ENCODE measurements at regions not wholly inside any gene's neighbourhood (a gene's known extent, or its start where the extent isn't known, plus 50 kb on each side); places are given as distances from the start of the nearest gene placed in this dataset.
"Not testable (repeated sequence)": the region's sequence is repeated elsewhere in the genome, so short reads cannot be mapped to it uniquely, and the experiment has no call there.

- Mint-ChIP-seq H3K4me1 (peaks cover 17% of the 10 kb centered on the region), H3K27ac (no peak overlapping the region), H3K9me3 (no peaks in the 10 kb centered on the region), H3K36me3 (ENCODE audit: low read depth) (no peaks in the 10 kb centered on the region), H3K27me3 (peaks cover 54% of the 10 kb centered on the region), H3K4me3 (no peak overlapping the region)
- DNase-seq: no peak
- ChIA-PET CTCF (interaction anchor here (0.9 to 1.7 kb wide), 7 partner anchors 10 to 702 kb away, joined by 3 to 11 read pairs (median 4); no protein-coding TSS in a partner anchor), POLR2A (no interaction called here)
Observed at GRCh38 chr14:106062502-106063272, 536.3 kb downstream of the TMEM121 start.

GRCh38 chr14:106067935-106068334 is 541.6 kb downstream of the TMEM121 start:
- ChIA-PET POLR2A (no interaction called here), CTCF (interaction anchor here (1.6 kb wide), 1 partner anchor 697 kb away, joined by 9 read pairs; no protein-coding TSS in a partner anchor)
- no peak for DNase-seq
- H3K4me1 Mint-ChIP-seq: peaks cover 20% of the 10 kb centered on the region
- peaks cover 38% of the 10 kb centered on the region for H3K27me3 Mint-ChIP-seq
- H3K4me3 Mint-ChIP-seq: no peak overlapping the region
- H3K36me3 Mint-ChIP-seq (ENCODE audit: low read depth): no peaks in the 10 kb centered on the region
- no peak overlapping the region for H3K27ac Mint-ChIP-seq
- H3K9me3 Mint-ChIP-seq: no peaks in the 10 kb centered on the region

GRCh38 chr14:106069804-106070625 is 543.6 kb downstream of the TMEM121 start:
- Mint-ChIP-seq H3K27ac (peak overlapping the region; percentile 44), H3K4me1 (peaks cover 20% of the 10 kb centered on the region), H3K36me3 (ENCODE audit: low read depth) (no peaks in the 10 kb centered on the region), H3K4me3 (peak overlapping the region; percentile 9), H3K9me3 (no peaks in the 10 kb centered on the region), H3K27me3 (peaks cover 40% of the 10 kb centered on the region)
- ChIA-PET POLR2A (no interaction called here), CTCF (interaction anchor here (1.3 kb wide), 1 partner anchor 24 kb away, joined by 5 read pairs; no protein-coding TSS in a partner anchor)
- no peak for DNase-seq

GRCh38 chr14:106080922-106081321 is 554.5 kb downstream of the TMEM121 start:
- no peak for DNase-seq
- CTCF ChIA-PET: no interaction called here
- Mint-ChIP-seq H3K4me3 (no peak overlapping the region), H3K27ac (no peak overlapping the region), H3K9me3 (no peaks in the 10 kb centered on the region), H3K4me1 (peaks cover 2% of the 10 kb centered on the region), H3K27me3 (peaks cover 28% of the 10 kb centered on the region), H3K36me3 (ENCODE audit: low read depth) (no peaks in the 10 kb centered on the region)
- POLR2A ChIA-PET: no interaction called here

- H3K4me1 Mint-ChIP-seq; CTCF ChIA-PET; H3K36me3 Mint-ChIP-seq (ENCODE audit: low read depth); POLR2A ChIA-PET; H3K27ac Mint-ChIP-seq; H3K4me3 Mint-ChIP-seq; DNase-seq; H3K9me3 Mint-ChIP-seq: not testable (repeated sequence)
- H3K27me3 Mint-ChIP-seq: peaks cover 30% of the 10 kb centered on the region
Observed at GRCh38 chr14:106081721-106082120, 555.3 kb downstream of the TMEM121 start.

- ChIA-PET CTCF (no interaction called here), POLR2A (no interaction called here)
- Mint-ChIP-seq H3K36me3 (ENCODE audit: low read depth) (no peaks in the 10 kb centered on the region), H3K4me1 (peaks cover 10% of the 10 kb centered on the region), H3K27ac (no peak overlapping the region), H3K9me3 (no peaks in the 10 kb centered on the region), H3K4me3 (no peak overlapping the region), H3K27me3 (peaks cover 22% of the 10 kb centered on the region)
- no peak for DNase-seq
Observed at GRCh38 chr14:106083082-106083481, 556.7 kb downstream of the TMEM121 start.

GRCh38 chr14:106087837-106088236 is 561.5 kb downstream of the TMEM121 start:
- ChIA-PET POLR2A (no interaction called here), CTCF (no interaction called here)
- H3K36me3 Mint-ChIP-seq (ENCODE audit: low read depth): no peaks in the 10 kb centered on the region
- no peak overlapping the region for H3K27ac Mint-ChIP-seq
- H3K4me3 Mint-ChIP-seq: no peak overlapping the region
- peaks cover 14% of the 10 kb centered on the region for H3K4me1 Mint-ChIP-seq
- DNase-seq: no peak
- H3K9me3 Mint-ChIP-seq: no peaks in the 10 kb centered on the region
- H3K27me3 Mint-ChIP-seq: peaks cover 4% of the 10 kb centered on the region

GRCh38 chr14:106088860-106089259 is 562.5 kb downstream of the TMEM121 start:
- peaks cover 12% of the 10 kb centered on the region for H3K4me1 Mint-ChIP-seq
- H3K27ac Mint-ChIP-seq; H3K9me3 Mint-ChIP-seq; POLR2A ChIA-PET; H3K27me3 Mint-ChIP-seq; CTCF ChIA-PET; DNase-seq; H3K4me3 Mint-ChIP-seq; H3K36me3 Mint-ChIP-seq (ENCODE audit: low read depth): not testable (repeated sequence)

GRCh38 chr14:106094654-106095189 is 568.3 kb downstream of the TMEM121 start:
- Mint-ChIP-seq H3K4me3 (no peak overlapping the region), H3K9me3 (no peaks in the 10 kb centered on the region), H3K27me3 (peaks cover 13% of the 10 kb centered on the region), H3K27ac (no peak overlapping the region), H3K4me1 (no peaks in the 10 kb centered on the region), H3K36me3 (ENCODE audit: low read depth) (no peaks in the 10 kb centered on the region)
- POLR2A ChIA-PET: no interaction called here
- peak; percentile 78 for DNase-seq
- CTCF ChIA-PET: no interaction called here

GRCh38 chr14:106107703-106108102 is 581.3 kb downstream of the TMEM121 start:
- Mint-ChIP-seq H3K36me3 (ENCODE audit: low read depth) (no peaks in the 10 kb centered on the region), H3K9me3 (no peaks in the 10 kb centered on the region), H3K4me3 (no peak overlapping the region), H3K27me3 (peaks cover 19% of the 10 kb centered on the region), H3K4me1 (no peaks in the 10 kb centered on the region), H3K27ac (no peak overlapping the region)
- no peak for DNase-seq
- ChIA-PET POLR2A (no interaction called here), CTCF (no interaction called here)

- H3K36me3 Mint-ChIP-seq (ENCODE audit: low read depth): no peaks in the 10 kb centered on the region
- no peak overlapping the region for H3K27ac Mint-ChIP-seq
- H3K4me1 Mint-ChIP-seq: no peaks in the 10 kb centered on the region
- H3K4me3 Mint-ChIP-seq: no peak overlapping the region
- no peaks in the 10 kb centered on the region for H3K9me3 Mint-ChIP-seq
- H3K27me3 Mint-ChIP-seq: peaks cover 12% of the 10 kb centered on the region
- no peak for DNase-seq
- CTCF ChIA-PET: no interaction called here
- POLR2A ChIA-PET: no interaction called here
Observed at GRCh38 chr14:106109337-106109736, 583.0 kb downstream of the TMEM121 start.

- H3K36me3 Mint-ChIP-seq (ENCODE audit: low read depth): no peaks in the 10 kb centered on the region
- no peaks in the 10 kb centered on the region for H3K9me3 Mint-ChIP-seq
- peaks cover 15% of the 10 kb centered on the region for H3K4me1 Mint-ChIP-seq
- ChIA-PET CTCF (interaction anchor here (2.2 to 3.1 kb wide), 2 partner anchors 95 to 354 kb away, joined by 13 to 14 read pairs; no protein-coding TSS in a partner anchor), POLR2A (no interaction called here)
- no peak overlapping the region for H3K4me3 Mint-ChIP-seq
- no peak for DNase-seq
- H3K27ac Mint-ChIP-seq: no peak overlapping the region
- H3K27me3 Mint-ChIP-seq: peaks cover 36% of the 10 kb centered on the region
Observed at GRCh38 chr14:106115401-106115800, 589.0 kb downstream of the TMEM121 start.

- CTCF ChIA-PET: interaction anchor here (0.6 to 3.1 kb wide), 6 partner anchors 18 to 422 kb away, joined by 3 to 14 read pairs (median 8); no protein-coding TSS in a partner anchor
- POLR2A ChIA-PET; H3K27ac Mint-ChIP-seq; H3K4me3 Mint-ChIP-seq; H3K9me3 Mint-ChIP-seq; H3K36me3 Mint-ChIP-seq (ENCODE audit: low read depth): not testable (repeated sequence)
- Mint-ChIP-seq H3K4me1 (peaks cover 15% of the 10 kb centered on the region), H3K27me3 (peaks cover 41% of the 10 kb centered on the region)
- DNase-seq: peak; percentile 26
Observed at GRCh38 chr14:106116339-106116930, 590.1 kb downstream of the TMEM121 start.
